ENCODE measurements at regions not wholly inside any gene's neighbourhood (a gene's known extent, or its start where the extent isn't known, plus 50 kb on each side); places are given as distances from the start of the nearest gene placed in this dataset.

DNA sequence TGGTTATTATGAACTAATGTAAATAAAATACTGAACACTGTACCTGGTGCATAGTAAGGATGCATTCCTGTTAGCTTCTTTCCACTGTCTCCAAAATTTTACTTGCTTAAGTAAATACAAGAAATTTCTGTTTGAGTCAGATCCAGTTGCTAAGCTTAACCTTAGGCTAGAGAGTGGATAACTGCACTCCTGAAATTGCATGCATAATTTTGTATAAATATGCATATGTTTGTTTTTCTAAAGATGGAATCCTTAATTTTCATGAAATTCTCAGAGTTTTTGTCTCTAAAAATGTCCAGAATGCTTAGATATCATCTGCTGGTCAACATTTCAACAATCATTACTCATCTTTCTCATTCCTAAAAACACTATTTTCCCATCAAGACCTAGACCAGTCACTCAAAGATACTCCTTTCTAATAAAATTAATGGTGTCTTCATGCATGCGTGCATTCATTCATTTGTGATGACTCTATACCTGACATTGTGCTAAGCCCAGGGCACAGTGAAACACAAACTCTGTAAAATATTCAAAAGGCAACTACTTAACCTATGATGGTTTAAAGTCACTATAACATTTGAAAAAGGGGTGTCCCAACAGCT is 284.8 kb downstream of the SEC61B start:
- intact Hi-C loops (cut with micrococcal nuclease): no loop called here
- Histone ChIP-seq H3K79me2 (ENCODE audit: control insufficient read depth, insufficient read depth, low read length) (no peaks in the 10 kb centered on the region), H2AFZ (ENCODE audit: low read depth, low read length) (no peak overlapping the region), H3K9me3 (replicated peaks; ENCODE audit: control insufficient read depth, insufficient read depth, low read depth, low read length) (no peaks in the 10 kb centered on the region), H3K9me1 (ENCODE audit: control insufficient read depth, insufficient read depth, low read length) (no peaks in the 10 kb centered on the region), H3K9ac (ENCODE audit: insufficient read depth in 1 of 2, low read depth in 2 of 2, low read length in 2 of 2) (no peak overlapping the region), H3K4me3 (no peak overlapping the region), H3K4me2 (ENCODE audit: insufficient read depth, low read length) (no peak overlapping the region), H3K4me1 (replicated peaks in 1 of 2; ENCODE audit: control insufficient read depth in 2 of 2, insufficient read depth in 2 of 2, low read length in 2 of 2) (no peaks in the 10 kb centered on the region), H3K27ac (ENCODE audit: extremely low read depth, low read depth, low read length) (no peak overlapping the region), H3K36me3 (ENCODE audit: control insufficient read depth, insufficient read depth, low read length) (no peaks in the 10 kb centered on the region), H4K20me1 (replicated peaks; ENCODE audit: control insufficient read depth, insufficient read depth, low read length) (no peaks in the 10 kb centered on the region), H3K27me3 (ENCODE audit: control insufficient read depth in 2 of 2, insufficient read depth in 2 of 2, low read length in 2 of 2) (no peaks in the 10 kb centered on the region)
- WGBS (ENCODE audit: insufficient coverage, low coverage, missing lambda C conversion rate): 0% methylated on average over 1 of the region's 1 CpG
- FAIRE-seq (no peak), DNase-seq (ENCODE audit: extremely low read depth in 1 of 4, low spot score in 3 of 4) (no peak), ATAC-seq (no peak)
- POLR2A ChIA-PET: no interaction called here
- in situ Hi-C loops (cut with MboI): no loop called here
- CTCF ChIA-PET (ENCODE audit: low intra/inter-chr PET ratio): no interaction called here
- BruUV-seq (replicated peaks): no TSS peak
- TF ChIP-seq ZNF75A (CRISPR knock-in tag; IDR thresholded peaks at IDR 0.05) (no peak), STAT5B (CRISPR knock-in tag; IDR thresholded peaks at IDR 0.05) (no peak), RFX7 (CRISPR knock-in tag; IDR thresholded peaks at IDR 0.05) (no peak), CCNT2 (IDR thresholded peaks at IDR 0.05; ENCODE audit: borderline replicate concordance, extremely low read depth, insufficient read length, low read depth, low read length) (no peak), HNRNPLL (IDR thresholded peaks at IDR 0.05; ENCODE audit: low read depth, low read length, poor library complexity, severe bottlenecking) (no peak), ARNT (IDR thresholded peaks at IDR 0.05) (no peak), ZNF785 (CRISPR knock-in tag; IDR thresholded peaks at IDR 0.05) (no peak), CCAR2 (IDR thresholded peaks at IDR 0.05; ENCODE audit: low read depth, low read length) (no peak), MYBL2 (IDR thresholded peaks at IDR 0.05; ENCODE audit: low read depth) (no peak), MYBL2 (CRISPR knock-in tag; IDR thresholded peaks at IDR 0.05; ENCODE audit: borderline replicate concordance) (no peak), ZNF263 (CRISPR knock-in tag; IDR thresholded peaks at IDR 0.05; ENCODE audit: borderline replicate concordance) (no peak), RBBP5 (IDR thresholded peaks at IDR 0.05; ENCODE audit: borderline replicate concordance, insufficient read depth, low read length, poor library complexity, severe bottlenecking) (no peak), NR4A1 (CRISPR knock-in tag; IDR thresholded peaks at IDR 0.05) (no peak), NR4A1 (tag; IDR thresholded peaks at IDR 0.05) (no peak), U2AF2 (optimal IDR thresholded peaks at IDR 0.05; ENCODE audit: low read depth, low read length) (no peak), YBX1 (IDR thresholded peaks at IDR 0.05) (no peak), XRCC3 (IDR thresholded peaks at IDR 0.05) (no peak), HIVEP1 (CRISPR knock-in tag; IDR thresholded peaks at IDR 0.05) (no peak)
